ENCODE measurements at regions not wholly inside any gene's neighbourhood (a gene's known extent, or its start where the extent isn't known, plus 50 kb on each side); places are given as distances from the start of the nearest gene placed in this dataset.

DNA sequence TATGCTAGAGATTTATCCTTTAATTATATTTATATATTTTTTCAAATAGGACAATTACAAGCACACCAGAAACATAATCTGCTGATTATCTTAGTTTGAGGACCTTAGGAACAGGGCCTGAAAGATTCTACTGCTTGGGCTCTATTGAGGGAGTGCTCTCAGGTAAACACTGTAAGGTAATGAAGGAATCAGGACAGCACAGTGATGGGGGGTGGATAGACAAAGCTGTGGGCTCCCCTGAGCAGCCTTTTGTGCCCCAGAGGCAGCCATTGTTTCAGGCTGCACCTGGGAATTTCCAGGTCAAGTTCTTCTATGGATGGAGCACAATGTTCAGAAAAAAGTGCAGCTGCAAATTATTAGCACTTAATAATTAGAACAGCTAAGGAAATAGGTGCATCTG is 848.0 kb upstream of the CADM2 start:
- no peak overlapping the region for H3K27ac ChIP-seq
- TF ChIP-seq ZFX (IDR thresholded peaks at IDR 0.05) = no peak
- TF ChIP-seq, protein P1, sequence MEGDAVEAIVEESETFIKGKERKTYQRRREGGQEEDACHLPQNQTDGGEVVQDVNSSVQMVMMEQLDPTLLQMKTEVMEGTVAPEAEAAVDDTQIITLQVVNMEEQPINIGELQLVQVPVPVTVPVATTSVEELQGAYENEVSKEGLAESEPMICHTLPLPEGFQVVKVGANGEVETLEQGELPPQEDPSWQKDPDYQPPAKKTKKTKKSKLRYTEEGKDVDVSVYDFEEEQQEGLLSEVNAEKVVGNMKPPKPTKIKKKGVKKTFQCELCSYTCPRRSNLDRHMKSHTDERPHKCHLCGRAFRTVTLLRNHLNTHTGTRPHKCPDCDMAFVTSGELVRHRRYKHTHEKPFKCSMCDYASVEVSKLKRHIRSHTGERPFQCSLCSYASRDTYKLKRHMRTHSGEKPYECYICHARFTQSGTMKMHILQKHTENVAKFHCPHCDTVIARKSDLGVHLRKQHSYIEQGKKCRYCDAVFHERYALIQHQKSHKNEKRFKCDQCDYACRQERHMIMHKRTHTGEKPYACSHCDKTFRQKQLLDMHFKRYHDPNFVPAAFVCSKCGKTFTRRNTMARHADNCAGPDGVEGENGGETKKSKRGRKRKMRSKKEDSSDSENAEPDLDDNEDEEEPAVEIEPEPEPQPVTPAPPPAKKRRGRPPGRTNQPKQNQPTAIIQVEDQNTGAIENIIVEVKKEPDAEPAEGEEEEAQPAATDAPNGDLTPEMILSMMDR (conservative IDR thresholded peaks at IDR 0.05) = no peak

DNA sequence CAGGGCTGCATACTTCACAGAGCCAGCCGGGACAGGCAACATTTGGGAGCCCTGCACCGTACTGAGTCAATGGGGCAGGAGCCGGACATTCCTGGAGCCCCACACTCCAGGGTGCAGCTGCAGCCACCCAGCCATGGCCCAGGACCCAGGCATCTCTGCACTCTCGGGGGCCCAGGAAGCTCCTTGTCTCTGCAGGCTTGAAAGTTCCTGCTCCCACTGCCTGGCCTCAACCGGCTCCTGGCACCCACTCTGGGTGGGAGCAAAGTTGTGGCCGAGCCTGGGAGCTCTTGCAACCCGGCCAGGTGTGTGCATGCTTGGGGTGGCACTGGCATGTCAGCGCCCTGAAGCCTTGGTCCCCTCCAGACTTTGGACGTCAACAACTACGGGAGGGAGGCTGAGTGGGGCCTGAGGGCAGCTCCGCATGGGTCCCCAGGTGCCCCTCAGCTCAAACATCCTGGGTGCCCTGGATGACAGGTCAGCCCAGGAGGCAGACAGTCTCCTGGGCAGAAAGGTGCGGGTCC is 833.5 kb upstream of the CADM2 start:
- no peak for TF ChIP-seq ZFX (IDR thresholded peaks at IDR 0.05)
- TF ChIP-seq, protein P1 (conservative IDR thresholded peaks at IDR 0.05) = no peak
- no peak overlapping the region for H3K27ac ChIP-seq

DNA sequence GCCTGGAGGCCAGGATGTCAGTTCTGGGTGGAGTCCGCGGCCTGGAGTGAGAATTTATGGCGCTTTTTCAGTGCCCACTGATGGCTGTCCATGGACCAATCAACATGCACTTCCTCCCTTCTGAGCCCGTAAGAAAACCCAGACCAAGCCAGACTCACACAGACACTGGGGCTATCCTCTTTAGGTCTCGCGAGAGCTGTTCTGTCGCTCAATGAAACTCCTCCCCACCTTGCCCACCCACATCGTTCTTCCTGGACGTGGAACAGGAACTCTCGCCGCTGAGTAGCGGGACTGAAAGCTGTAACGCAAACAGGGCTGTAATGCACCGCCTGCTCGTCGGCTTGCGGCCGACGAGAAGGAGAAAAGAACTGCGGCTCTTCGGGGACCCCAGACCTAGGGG is 833.0 kb upstream of the CADM2 start:
- H3K27ac ChIP-seq = no peak overlapping the region
- no peak for TF ChIP-seq ZFX (IDR thresholded peaks at IDR 0.05)
- TF ChIP-seq, protein P1 (conservative IDR thresholded peaks at IDR 0.05) = no peak

DNA sequence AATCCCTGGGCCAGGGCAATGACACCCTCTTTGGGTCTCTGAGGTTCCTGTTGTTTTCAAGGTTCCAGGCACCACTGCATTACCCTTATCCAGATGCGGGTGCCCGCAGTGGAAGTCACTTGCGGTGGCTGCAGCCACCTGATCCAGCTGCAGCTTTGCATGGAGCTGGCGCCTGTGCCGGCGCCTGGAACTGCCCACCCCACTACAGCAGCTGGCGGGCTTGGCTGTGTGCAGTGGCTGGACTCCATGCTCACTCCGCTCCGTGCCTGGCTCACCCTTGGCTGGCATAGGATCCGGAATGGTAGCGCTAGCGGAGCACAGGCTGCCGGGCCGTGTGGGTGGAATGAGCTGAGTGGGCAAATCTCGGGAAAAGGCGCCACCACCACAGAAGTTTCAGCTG is 832.6 kb upstream of the CADM2 start:
- TF ChIP-seq, protein P1 (conservative IDR thresholded peaks at IDR 0.05) = no peak
- no peak for TF ChIP-seq ZFX (IDR thresholded peaks at IDR 0.05)
- no peak overlapping the region for H3K27ac ChIP-seq

DNA sequence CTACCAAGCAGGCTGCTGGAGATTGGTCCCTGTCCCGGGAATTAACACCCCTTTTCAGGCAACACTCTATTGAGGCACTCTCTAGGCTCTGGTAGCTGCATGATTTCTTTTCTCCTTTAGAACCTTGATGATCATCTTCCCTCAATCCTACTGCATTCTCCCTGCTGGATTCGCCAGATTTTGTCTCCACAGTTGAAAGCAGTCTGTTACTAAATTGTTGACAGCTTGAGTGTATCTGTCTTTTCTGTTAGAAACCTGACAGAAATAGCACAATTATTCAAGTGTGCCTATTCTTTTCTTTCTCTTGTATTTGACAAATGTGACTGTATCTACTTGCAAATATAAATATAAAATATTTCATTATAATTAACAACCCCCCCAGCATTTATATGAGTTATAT is 830.8 kb upstream of the CADM2 start:
- H3K27ac ChIP-seq = no peak overlapping the region
- TF ChIP-seq ZFX (IDR thresholded peaks at IDR 0.05) = no peak
- TF ChIP-seq, protein P1 (conservative IDR thresholded peaks at IDR 0.05) = no peak

DNA sequence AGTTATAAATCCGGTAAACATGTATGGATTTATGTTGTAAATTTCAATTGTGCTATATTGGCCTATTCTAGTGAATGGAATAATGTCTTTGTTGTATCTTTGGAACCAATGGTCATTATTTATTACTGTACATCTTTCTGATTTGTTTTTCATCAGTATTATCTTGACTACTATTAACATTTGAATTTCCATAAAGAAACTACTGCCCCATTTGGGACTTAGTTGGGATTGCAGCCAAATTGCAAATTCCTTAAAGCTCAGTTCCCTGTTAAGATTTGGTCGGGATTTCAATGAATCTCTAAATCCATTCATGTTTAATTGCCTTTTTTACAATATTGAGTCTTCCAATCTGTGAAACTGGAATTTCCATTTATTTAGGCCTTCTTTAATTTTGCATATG is 822.4 kb upstream of the CADM2 start:
- no peak for TF ChIP-seq ZFX (IDR thresholded peaks at IDR 0.05)
- TF ChIP-seq, protein P1 (conservative IDR thresholded peaks at IDR 0.05) = peak; percentile 19
- H3K27ac ChIP-seq = no peak overlapping the region

DNA sequence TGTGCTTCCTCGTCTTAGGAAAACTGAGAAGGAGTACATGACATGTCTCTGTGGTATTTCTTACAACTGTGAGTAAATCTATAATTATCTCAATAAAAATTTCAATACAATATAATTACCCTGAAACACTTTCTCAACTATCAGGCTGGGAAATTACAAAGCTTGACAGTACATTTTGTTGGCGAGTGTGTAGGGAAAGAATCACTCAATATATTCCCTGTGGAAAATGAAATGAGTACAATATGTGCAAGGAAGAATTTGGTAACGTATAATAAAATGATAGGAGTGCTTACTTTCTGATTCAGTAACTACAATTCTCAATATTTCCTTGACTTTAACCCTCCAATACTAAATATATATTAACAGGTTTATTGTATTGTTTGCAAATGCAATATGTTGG is 818.2 kb upstream of the CADM2 start:
- H3K27ac ChIP-seq = no peak overlapping the region
- TF ChIP-seq ZFX (IDR thresholded peaks at IDR 0.05) = no peak

DNA sequence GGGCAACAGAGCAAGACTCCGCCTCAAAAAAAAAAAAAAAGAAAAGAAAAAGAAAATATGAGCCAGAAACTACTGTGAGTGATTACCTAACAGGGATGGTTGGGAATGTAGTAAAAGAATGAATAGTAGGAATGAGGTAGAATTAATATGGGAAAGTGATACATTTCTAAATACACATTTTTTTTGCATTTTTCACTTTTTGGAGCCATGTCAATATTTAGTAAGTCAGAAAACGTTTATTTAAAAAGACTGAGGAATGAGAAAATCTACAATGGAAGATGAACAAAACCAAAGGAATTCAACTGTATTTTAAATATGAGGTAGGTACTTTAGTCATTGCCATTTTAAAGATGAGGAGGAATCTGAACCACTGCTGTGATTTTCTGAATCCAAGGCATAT is 817.2 kb upstream of the CADM2 start:
- TF ChIP-seq, protein P1 (conservative IDR thresholded peaks at IDR 0.05) = no peak

More for the DNA sequence above, 817.2 kb upstream of the CADM2 start:
- no peak overlapping the region for H3K27ac ChIP-seq
